ENCODE measurements at regions not wholly inside any gene's neighbourhood (a gene's known extent, or its start where the extent isn't known, plus 50 kb on each side); places are given as distances from the start of the nearest gene placed in this dataset.

DNA sequence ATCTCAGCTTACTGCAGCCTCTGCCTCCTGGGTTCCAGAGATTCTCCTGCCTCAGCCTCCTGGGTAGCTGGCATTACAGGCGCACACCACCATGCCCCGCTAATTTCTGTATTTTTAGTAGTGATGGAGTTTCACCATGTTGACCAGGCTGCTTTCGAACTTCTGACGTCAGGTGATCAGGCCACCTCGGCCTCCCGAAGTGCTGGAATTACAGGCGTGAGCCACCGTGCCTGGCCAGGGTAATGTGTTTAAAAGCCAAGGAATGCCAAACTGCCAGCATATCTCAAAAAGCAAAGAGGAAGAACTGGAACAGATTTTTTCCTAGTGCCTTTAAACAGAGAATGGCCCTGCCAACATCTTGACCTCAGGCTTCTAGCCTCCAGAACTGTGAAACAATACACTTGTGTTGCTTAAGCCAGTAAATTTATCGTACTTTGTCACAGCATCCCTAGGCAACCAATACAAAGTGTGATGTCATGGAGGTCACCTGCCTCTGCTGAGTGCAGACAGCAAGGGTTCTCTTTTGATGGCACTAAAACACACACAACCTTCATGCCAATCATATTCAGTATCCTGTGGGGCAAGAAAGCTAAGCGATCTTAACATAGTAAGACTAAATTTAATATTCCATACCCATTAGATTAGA lies 858.3 kb upstream of the TMPRSS15 start:
- no peaks in the 10 kb centered on the region for H3K27me3 ChIP-seq (replicated peaks)
- DNase-seq (ENCODE audit: low read depth in 1 of 2, low spot score in 2 of 2): no peak
- no peak overlapping the region for H3K27ac ChIP-seq
- H3K36me3 ChIP-seq: no peaks in the 10 kb centered on the region
- H3K4me3 ChIP-seq: no peak overlapping the region
- no peaks in the 10 kb centered on the region for H3K9me3 ChIP-seq (replicated peaks)
- H3K4me1 ChIP-seq (replicated peaks): no peaks in the 10 kb centered on the region

DNA sequence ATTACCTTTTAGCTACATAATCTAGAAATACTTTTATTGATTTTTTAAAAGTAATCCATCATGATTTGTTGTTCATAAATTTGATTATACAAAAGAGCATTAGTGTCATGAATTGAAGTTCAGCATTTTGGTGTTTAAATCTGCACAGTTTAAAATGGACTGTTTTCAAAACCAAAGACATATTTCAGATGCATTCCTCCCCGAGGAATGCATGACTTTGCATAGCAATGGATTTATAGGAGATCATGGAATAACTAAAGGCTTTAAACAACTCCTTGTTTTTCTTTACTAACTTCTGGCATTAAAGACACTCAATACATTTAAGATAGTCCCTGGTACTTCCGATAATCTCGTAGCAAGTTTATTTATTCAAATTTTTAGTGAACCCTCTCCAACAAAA lies 863.1 kb upstream of the TMPRSS15 start:
- no peak for DNase-seq (ENCODE audit: low read depth in 1 of 2, low spot score in 2 of 2)
- no peak overlapping the region for H3K4me3 ChIP-seq
- no peaks in the 10 kb centered on the region for H3K9me3 ChIP-seq (replicated peaks)
- no peak overlapping the region for H3K27ac ChIP-seq
- no peaks in the 10 kb centered on the region for H3K4me1 ChIP-seq (replicated peaks)
- no peaks in the 10 kb centered on the region for H3K27me3 ChIP-seq (replicated peaks)
- H3K36me3 ChIP-seq: no peaks in the 10 kb centered on the region

DNA sequence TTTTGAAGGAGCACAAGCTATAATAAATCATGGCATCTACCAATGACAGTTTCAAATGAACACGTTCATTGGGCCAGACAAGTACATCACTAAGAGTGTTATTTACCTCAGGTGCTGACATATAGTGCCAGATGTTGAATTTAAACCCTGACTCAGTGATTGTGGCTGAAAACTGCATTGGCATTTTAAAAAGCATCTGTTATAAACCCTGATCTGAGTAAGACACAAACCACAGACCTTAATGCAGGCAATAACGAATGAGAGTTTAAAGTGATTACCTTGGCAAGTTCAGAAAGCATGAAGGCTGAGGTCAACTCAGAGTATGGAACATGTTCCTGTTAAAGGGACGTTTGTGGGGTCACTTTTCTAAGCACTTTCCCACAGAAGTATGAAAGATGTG lies 865.1 kb upstream of the TMPRSS15 start:
- Histone ChIP-seq H3K27me3 (replicated peaks) (no peaks in the 10 kb centered on the region), H3K36me3 (no peaks in the 10 kb centered on the region), H3K4me1 (replicated peaks) (no peaks in the 10 kb centered on the region), H3K27ac (no peak overlapping the region), H3K4me3 (no peak overlapping the region), H3K9me3 (replicated peaks) (no peaks in the 10 kb centered on the region)
- no peak for DNase-seq (ENCODE audit: low read depth in 1 of 2, low spot score in 2 of 2)

DNA sequence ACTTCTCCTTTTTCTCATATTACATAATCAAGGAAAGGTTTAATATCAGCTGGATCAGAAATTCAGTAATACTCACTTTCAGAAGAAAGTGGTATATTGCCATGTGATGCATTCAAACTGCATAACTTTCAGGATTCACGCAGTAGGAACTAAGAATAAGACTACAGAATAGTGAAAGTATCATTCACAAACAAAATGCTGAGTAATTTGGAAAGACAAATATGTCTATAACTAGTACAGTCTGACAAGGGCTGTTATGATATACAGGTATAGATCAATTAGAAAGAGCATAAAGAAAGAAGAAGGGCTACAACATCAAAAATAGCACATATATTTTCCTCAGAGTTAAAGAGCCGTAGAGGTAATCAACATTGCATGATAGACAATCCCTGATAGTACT lies 871.5 kb upstream of the TMPRSS15 start:
- no peak for DNase-seq (ENCODE audit: low read depth in 1 of 2, low spot score in 2 of 2)
- Histone ChIP-seq H3K9me3 (replicated peaks) (peaks cover under 1% of the 10 kb centered on the region; the same call in 1 of the 2 replicates), H3K4me1 (replicated peaks) (no peaks in the 10 kb centered on the region), H3K36me3 (no peaks in the 10 kb centered on the region), H3K27me3 (replicated peaks) (no peaks in the 10 kb centered on the region), H3K27ac (no peak overlapping the region), H3K4me3 (no peak overlapping the region)

DNA sequence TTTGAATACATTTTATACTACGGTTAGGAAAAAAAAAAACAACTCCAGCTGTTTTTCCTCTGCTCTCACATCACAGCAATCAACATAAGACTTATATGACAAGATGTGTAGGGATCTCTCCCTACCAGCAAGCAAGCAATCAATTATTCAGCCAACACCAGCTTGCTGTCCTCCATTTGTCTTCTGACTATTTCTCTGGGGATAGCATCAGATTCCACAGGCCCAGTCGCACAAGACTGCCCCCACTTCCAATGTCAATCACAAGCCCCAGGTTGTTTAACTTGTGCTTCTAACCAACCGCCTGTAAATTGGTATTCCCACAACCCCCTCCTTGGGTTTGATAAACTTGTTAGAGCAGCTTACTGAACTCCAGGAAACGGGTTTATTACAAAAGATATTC lies 873.1 kb upstream of the TMPRSS15 start:
- H3K36me3 ChIP-seq: no peaks in the 10 kb centered on the region
- H3K4me1 ChIP-seq (replicated peaks): no peaks in the 10 kb centered on the region
- no peak overlapping the region for H3K27ac ChIP-seq
- no peaks in the 10 kb centered on the region for H3K27me3 ChIP-seq (replicated peaks)
- H3K4me3 ChIP-seq: no peak overlapping the region
- H3K9me3 ChIP-seq (replicated peaks): peaks cover 2% of the 10 kb centered on the region; the same call in 1 of the 2 replicates
- no peak for DNase-seq (ENCODE audit: low read depth in 1 of 2, low spot score in 2 of 2)

DNA sequence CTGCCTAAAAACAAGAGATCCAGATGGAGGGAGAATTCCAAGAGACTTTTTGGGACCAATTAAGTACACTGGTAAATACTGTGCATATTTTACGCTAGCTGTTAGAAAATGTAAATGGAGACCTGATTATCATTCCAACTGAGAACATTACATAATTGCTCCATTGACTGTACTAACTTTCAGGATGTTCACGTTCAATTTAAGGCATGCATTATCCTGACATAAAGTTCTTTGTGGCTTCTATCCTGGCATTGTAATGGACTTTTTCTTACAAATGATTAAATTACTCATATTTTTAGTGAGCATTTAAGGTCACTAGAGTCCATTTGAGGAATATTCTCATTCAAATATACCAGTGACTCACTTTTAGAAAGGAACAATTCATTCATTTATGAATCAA lies 883.3 kb upstream of the TMPRSS15 start:
- Histone ChIP-seq H3K4me1 (replicated peaks) (no peaks in the 10 kb centered on the region), H3K4me3 (no peak overlapping the region), H3K9me3 (replicated peaks) (no peaks in the 10 kb centered on the region; the same call in 1 of the 2 replicates), H3K27ac (no peak overlapping the region), H3K27me3 (replicated peaks) (no peaks in the 10 kb centered on the region), H3K36me3 (no peaks in the 10 kb centered on the region)
- no peak for DNase-seq (ENCODE audit: low read depth in 1 of 2, low spot score in 2 of 2)

DNA sequence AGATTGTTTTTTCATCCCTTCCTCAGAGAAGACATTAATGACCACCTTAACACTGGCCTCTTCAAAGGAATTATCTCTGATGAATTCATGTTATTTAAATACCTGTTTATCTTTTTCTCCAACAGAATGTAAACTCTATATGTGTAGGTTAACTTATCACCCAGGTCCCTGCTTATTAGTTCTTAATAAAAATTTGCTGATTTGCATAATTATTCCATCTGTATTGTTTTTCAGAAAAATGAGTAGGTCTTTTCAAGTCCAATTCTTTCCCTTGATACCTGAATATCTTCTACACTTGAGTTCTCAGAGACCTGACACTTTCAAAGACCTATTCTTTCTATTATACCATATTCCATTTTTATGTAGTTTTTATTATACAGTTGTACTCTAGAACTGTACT lies 886.7 kb upstream of the TMPRSS15 start:
- H3K27me3 ChIP-seq (replicated peaks): no peaks in the 10 kb centered on the region
- no peaks in the 10 kb centered on the region for H3K4me1 ChIP-seq (replicated peaks)
- H3K9me3 ChIP-seq (replicated peaks): peaks cover 3% of the 10 kb centered on the region; the same call in 1 of the 2 replicates
- H3K27ac ChIP-seq: no peak overlapping the region
- no peak overlapping the region for H3K4me3 ChIP-seq
- no peak for DNase-seq (ENCODE audit: low read depth in 1 of 2, low spot score in 2 of 2)
- H3K36me3 ChIP-seq: no peaks in the 10 kb centered on the region

DNA sequence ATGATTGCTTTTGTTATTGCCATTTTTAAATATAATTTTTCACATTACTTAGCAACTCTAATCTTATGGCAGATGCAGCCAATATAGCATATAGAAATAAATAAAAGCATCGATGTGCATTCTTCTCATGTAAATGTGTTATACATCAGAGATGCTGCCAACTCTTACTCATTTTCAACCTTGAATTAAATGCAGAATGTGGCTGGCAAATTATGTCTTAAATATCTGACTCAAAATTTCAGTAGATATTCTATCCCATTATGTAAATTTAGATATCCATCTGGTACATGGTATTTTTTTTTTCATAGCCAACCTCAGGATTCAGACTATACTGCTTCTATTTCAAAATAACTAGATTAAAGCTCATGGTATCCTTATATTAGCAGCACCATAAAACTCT lies 916.7 kb upstream of the TMPRSS15 start:
- Histone ChIP-seq H3K4me3 (no peak overlapping the region), H3K27me3 (replicated peaks) (no peaks in the 10 kb centered on the region), H3K4me1 (replicated peaks) (no peaks in the 10 kb centered on the region), H3K27ac (no peak overlapping the region), H3K36me3 (no peaks in the 10 kb centered on the region), H3K9me3 (replicated peaks) (no peaks in the 10 kb centered on the region)
- DNase-seq (ENCODE audit: low read depth in 1 of 2, low spot score in 2 of 2): no peak

DNA sequence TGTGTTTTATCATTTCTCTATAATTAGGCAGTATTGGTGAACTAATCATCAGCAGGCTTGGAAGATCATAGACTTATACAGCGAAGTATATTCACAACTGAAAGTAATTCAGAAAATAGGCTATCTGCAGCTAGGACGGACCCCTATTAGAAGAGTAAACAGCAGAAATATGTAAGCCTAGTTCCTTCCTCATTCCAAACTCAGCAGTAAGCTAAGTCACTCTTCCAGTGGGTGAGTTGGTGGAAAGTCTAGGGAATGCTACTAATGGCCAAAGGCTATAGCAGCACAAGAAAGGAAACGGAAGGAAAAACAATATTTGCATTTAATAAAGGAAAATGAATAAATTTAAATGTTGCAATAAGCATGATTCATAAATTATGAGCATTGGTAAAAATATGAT lies 918.1 kb upstream of the TMPRSS15 start:
- H3K4me3 ChIP-seq: no peak overlapping the region
- no peak for DNase-seq (ENCODE audit: low read depth in 1 of 2, low spot score in 2 of 2)
- no peaks in the 10 kb centered on the region for H3K9me3 ChIP-seq (replicated peaks)

DNA sequence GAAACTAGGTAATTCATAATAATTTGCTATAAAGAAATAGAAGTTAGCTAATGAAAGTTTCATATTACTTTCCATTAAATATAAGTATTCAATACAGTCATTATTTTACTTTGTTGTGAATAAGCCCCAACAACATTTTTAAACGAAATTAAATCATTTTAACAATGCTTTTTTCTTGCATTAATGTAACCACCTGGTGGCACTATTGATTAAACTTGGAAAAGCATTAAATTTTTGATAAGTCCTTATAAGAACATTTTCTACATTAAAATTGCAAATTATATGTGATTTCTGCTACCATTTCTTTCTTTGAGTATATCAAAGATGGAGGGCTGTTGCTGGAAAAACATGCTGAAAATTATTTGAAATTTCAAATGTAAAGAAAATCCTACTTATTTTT lies 918.8 kb upstream of the TMPRSS15 start:
- Histone ChIP-seq H3K4me3 (no peak overlapping the region), H3K9me3 (replicated peaks) (no peaks in the 10 kb centered on the region), H3K36me3 (no peaks in the 10 kb centered on the region), H3K4me1 (replicated peaks) (no peaks in the 10 kb centered on the region), H3K27me3 (replicated peaks) (no peaks in the 10 kb centered on the region), H3K27ac (no peak overlapping the region)
- no peak for DNase-seq (ENCODE audit: low read depth in 1 of 2, low spot score in 2 of 2)

More for the DNA sequence above, 918.1 kb upstream of the TMPRSS15 start:
- Histone ChIP-seq H3K4me1 (replicated peaks) (no peaks in the 10 kb centered on the region), H3K36me3 (no peaks in the 10 kb centered on the region), H3K27ac (no peak overlapping the region), H3K27me3 (replicated peaks) (no peaks in the 10 kb centered on the region)

DNA sequence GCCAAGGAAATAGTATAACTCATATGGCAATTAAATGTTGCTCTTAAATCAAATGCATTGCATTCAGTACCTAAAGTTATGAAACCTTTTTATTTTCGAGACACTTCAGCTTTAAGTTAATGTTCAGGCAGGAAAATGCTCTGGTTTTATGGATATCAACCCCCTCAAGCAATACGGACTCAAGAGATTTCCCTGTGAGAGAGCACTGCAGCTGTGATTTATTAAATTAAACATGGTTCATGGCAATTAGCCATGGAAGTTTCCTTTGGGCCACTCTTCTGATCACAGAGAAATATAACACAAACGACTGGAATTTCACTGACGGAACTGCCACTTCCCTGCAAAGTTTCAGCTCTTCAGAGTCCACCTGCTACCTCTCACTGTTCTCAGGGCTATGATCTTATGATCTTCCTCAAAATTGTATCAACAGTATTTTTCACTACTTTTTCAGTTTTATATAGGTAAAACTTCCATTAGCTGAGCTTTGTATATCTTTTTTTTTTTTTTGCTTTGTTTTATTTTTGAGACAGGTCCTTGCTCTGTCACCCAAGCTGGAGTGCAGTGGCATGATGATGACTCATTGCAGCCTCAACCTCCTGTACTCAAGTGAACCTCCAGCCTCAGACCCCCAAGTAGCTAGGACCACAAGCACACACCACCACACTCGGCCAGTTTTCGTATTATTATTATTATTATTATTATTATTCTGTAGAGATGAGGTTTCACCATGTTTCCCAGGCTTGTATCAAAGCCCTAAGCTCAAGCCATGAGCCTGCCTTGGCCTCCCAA lies 923.1 kb upstream of the TMPRSS15 start:
- no peak overlapping the region for H3K4me3 ChIP-seq
- no peak overlapping the region for H3K27ac ChIP-seq
- no peaks in the 10 kb centered on the region for H3K4me1 ChIP-seq (replicated peaks)
- H3K27me3 ChIP-seq (replicated peaks): no peaks in the 10 kb centered on the region
- no peak for DNase-seq (ENCODE audit: low read depth in 1 of 2, low spot score in 2 of 2)
- H3K9me3 ChIP-seq (replicated peaks): no peaks in the 10 kb centered on the region
- H3K36me3 ChIP-seq: no peaks in the 10 kb centered on the region

DNA sequence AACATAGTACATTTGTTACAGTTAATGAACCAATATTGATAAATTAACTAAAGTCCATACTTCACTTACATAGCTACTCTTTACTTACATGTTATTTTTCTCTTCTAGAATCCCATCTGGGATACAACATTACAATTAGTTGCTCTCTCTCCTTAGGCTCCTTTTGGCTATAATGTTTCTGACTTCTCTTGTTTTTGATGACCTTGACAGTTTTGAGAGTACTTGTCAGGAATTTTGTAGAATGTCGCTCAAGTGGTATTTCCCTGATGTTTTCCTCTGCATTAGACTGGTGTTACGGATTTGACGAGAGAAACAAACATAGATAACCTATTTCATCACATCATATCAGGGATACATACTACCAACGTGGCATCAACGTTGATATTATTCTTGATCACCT lies 925.4 kb upstream of the TMPRSS15 start:
- Histone ChIP-seq H3K4me1 (replicated peaks) (no peaks in the 10 kb centered on the region), H3K4me3 (no peak overlapping the region), H3K9me3 (replicated peaks) (no peaks in the 10 kb centered on the region), H3K27me3 (replicated peaks) (no peaks in the 10 kb centered on the region), H3K36me3 (no peaks in the 10 kb centered on the region), H3K27ac (no peak overlapping the region)
- no peak for DNase-seq (ENCODE audit: low read depth in 1 of 2, low spot score in 2 of 2)

DNA sequence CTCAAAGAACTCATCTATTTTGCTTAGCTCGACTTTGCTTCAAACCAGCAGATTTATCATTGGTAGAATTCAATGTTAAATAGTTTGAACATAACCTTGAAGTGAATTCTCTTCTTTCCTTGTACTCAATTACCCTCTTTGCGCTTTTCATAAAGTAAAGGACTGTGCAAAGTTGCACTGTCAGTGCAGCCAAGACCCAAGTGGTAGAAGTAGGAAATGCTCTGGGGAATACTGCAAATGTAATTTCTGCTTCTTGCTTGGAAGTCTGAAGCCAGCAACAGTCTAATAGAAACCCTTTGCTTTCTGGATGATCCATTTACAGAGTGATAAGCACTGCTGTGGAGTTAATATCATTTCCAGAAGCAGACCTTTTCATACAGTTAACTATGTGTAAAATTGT lies 936.7 kb upstream of the TMPRSS15 start:
- no peak for DNase-seq (ENCODE audit: low read depth in 1 of 2, low spot score in 2 of 2)
- Histone ChIP-seq H3K27me3 (replicated peaks) (no peaks in the 10 kb centered on the region), H3K36me3 (no peaks in the 10 kb centered on the region), H3K4me1 (replicated peaks) (no peaks in the 10 kb centered on the region), H3K27ac (no peak overlapping the region), H3K4me3 (no peak overlapping the region), H3K9me3 (replicated peaks) (no peaks in the 10 kb centered on the region; the same call in 1 of the 2 replicates)

DNA sequence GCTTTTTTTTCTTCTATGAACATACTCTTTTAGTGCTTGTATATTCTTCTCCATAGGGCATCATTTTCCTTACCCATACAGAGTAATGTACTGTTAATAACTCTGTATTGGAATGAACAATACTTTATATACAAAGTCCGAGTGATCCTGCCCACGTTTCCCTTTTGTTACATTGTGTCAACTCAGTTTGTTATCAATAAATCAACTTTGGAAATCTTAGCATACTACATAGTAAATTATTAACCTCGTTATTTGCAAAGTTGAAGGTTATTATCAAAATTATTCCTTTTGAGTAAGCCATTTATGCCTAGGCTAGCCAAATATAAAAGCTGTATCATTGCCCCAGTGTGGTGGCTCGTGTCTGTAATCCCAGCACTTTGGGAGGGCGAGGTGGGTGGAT lies 937.4 kb upstream of the TMPRSS15 start:
- Histone ChIP-seq H3K27me3 (replicated peaks) (no peaks in the 10 kb centered on the region), H3K4me3 (no peak overlapping the region), H3K27ac (no peak overlapping the region), H3K9me3 (replicated peaks) (no peaks in the 10 kb centered on the region; the same call in none of the 2 replicates), H3K4me1 (replicated peaks) (no peaks in the 10 kb centered on the region), H3K36me3 (no peaks in the 10 kb centered on the region)
- no peak for DNase-seq (ENCODE audit: low read depth in 1 of 2, low spot score in 2 of 2)

Data from SJSA1 (cell line).